Vagina (tissue), 2 donors: ENCODE measurements at regions not wholly inside any gene's neighbourhood (a gene's known extent, or its start where the extent isn't known, plus 50 kb on each side); places are given as distances from the start of the nearest gene placed in this dataset.

Experiments
- CTCF ChIP-seq, 3 experiments: fragments of 450-650 bp in 2 of 3; fragments of 200-600 bp in 1 of 3; sonication (generic) in 1 of 3; IDR thresholded peaks; one replicate each; pipeline ENCODE4 v1.5.1; 2017 to 2019; ENCODE audit warnings: antibody characterized with exemption in 3 of 3, mild to moderate bottlenecking in 2 of 3, moderate library complexity in 2 of 3
- POLR2A ChIP-seq, 2 donors: fragments of 450-650 bp; IDR thresholded peaks; one replicate each; pipeline ENCODE4 v1.6.1; 2017; ENCODE audit warnings: antibody characterized with exemption in 2 of 2, mild to moderate bottlenecking in 2 of 2, moderate library complexity in 2 of 2

- no peak for TF ChIP-seq POLR2A (IDR thresholded peaks at IDR 0.05)
- no peak for TF ChIP-seq CTCF (IDR thresholded peaks at IDR 0.05)
Measured at GRCh38 chr17:13197586-13197985, 179.8 kb upstream of the ELAC2 start.
